ENCODE measurements at regions not wholly inside any gene's neighbourhood (a gene's known extent, or its start where the extent isn't known, plus 50 kb on each side); places are given as distances from the start of the nearest gene placed in this dataset.

- DNase-seq, result no peak
Measured at GRCh38 chr5:128904805-128905567, 60.3 kb upstream of the SLC27A6 start.

DNA sequence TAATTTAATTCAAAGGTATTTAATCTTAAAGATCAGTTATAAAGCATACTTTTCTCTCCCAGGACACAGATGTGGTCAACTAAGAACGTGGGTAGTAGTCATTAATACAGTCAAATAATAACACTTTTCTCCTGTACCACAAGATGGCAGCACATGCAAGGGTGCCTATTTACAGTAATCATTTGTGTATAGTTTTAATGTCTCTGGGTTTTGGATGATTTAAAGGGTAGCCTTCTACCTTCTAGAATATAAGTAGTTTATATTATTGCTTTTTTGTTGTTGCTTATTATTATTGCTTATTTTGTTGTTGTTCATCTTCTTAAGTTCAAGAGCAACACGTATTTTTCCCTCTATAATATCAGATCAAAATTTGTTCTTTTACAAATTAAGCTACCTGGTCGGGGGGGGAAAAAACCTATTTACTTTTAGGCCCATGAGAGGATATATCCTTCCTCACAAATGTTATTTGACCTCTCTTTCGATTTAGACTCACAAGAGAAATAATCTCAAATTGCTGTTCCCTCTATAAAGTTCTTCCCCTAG lies 59.6 kb upstream of the SLC27A6 start:
- no peak for DNase-seq

- DNase-seq, result no peak
Measured at GRCh38 chr5:128913551-128913950, 51.7 kb upstream of the SLC27A6 start.

Data from stimulated activated CD4-positive, alpha-beta T cell treated with anti-CD3 and anti-CD28 coated beads, Interleukin-4, amount 100 ng/mL, for 1 hour (primary cell).